PFSK-1 (cell line): ENCODE measurements at regions not wholly inside any gene's neighbourhood (a gene's known extent, or its start where the extent isn't known, plus 50 kb on each side); places are given as distances from the start of the nearest gene placed in this dataset.

ENCODE experiments used
- POLR2AphosphoS5 ChIP-seq: IDR thresholded peaks from 2 replicates; pipeline ENCODE4 v1.6.1; 2012; ENCODE audit warnings: low read depth, mild to moderate bottlenecking, control low read depth, low read length, moderate library complexity
- SIN3A ChIP-seq: IDR thresholded peaks from 2 replicates; pipeline ENCODE4 v1.6.1; 2012; ENCODE audit warnings: mild to moderate bottlenecking, low read length, moderate library complexity, borderline replicate concordance; ENCODE audit not compliant: insufficient read depth
- TF ChIP-seq, protein P1 (sequence below), 2 experiments: IDR thresholded peaks; 2 replicates each; pipeline versions ENCODE4 v1.6.1 to v1.8.0; 2011 to 2012; ENCODE audit warnings: low read depth in 2 of 2, low read length in 2 of 2, control low read depth in 1 of 2, inconsistent platforms in 1 of 2, mild to moderate bottlenecking in 1 of 2, moderate library complexity in 1 of 2; ENCODE audit not compliant: insufficient read depth in 1 of 2

GRCh38 chr13:69579351-69579750 is 528.3 kb upstream of the ATXN8OS start:
- TF ChIP-seq, protein P1, sequence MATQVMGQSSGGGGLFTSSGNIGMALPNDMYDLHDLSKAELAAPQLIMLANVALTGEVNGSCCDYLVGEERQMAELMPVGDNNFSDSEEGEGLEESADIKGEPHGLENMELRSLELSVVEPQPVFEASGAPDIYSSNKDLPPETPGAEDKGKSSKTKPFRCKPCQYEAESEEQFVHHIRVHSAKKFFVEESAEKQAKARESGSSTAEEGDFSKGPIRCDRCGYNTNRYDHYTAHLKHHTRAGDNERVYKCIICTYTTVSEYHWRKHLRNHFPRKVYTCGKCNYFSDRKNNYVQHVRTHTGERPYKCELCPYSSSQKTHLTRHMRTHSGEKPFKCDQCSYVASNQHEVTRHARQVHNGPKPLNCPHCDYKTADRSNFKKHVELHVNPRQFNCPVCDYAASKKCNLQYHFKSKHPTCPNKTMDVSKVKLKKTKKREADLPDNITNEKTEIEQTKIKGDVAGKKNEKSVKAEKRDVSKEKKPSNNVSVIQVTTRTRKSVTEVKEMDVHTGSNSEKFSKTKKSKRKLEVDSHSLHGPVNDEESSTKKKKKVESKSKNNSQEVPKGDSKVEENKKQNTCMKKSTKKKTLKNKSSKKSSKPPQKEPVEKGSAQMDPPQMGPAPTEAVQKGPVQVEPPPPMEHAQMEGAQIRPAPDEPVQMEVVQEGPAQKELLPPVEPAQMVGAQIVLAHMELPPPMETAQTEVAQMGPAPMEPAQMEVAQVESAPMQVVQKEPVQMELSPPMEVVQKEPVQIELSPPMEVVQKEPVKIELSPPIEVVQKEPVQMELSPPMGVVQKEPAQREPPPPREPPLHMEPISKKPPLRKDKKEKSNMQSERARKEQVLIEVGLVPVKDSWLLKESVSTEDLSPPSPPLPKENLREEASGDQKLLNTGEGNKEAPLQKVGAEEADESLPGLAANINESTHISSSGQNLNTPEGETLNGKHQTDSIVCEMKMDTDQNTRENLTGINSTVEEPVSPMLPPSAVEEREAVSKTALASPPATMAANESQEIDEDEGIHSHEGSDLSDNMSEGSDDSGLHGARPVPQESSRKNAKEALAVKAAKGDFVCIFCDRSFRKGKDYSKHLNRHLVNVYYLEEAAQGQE (IDR thresholded peaks at IDR 0.05; ENCODE audit: insufficient read depth in 1 of 2, low read depth in 2 of 2, low read length in 2 of 2): no peak
- TF ChIP-seq POLR2AphosphoS5 (no peak), SIN3A (no peak)
